ENCODE measurements at regions not wholly inside any gene's neighbourhood (a gene's known extent, or its start where the extent isn't known, plus 50 kb on each side); places are given as distances from the start of the nearest gene placed in this dataset.

DNA sequence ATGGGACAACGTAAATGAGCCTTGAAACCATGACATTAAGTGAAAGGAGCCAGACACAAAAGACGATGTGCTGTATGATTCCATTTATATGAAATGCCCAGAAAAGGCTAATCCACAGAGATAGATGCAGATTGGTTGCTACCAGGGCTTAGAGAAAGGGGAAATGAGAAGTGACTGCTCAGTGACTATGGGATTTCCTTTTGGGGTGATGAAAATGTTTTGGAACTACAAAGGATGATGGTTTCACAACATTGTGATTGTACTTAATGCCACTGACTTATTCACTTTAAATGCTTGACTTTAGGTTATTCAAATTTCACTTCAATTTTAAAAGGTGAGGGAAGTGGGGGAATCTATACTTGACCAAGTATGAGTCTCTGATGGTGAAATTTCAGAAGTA lies 414.3 kb downstream of the SETD4 start:
- no peak overlapping the region for H3K27ac ChIP-seq (ENCODE audit: low read depth, low read length, poor library complexity, severe bottlenecking)
- no peaks in the 10 kb centered on the region for H3K4me1 ChIP-seq (ENCODE audit: insufficient read depth, low read length, poor library complexity, severe bottlenecking)
- intact Hi-C loops (cut with micrococcal nuclease; ENCODE audit: unreplicated experiment), result no loop called here
- H2AFZ ChIP-seq (ENCODE audit: low read length), result no peak overlapping the region
- H3K36me3 ChIP-seq (ENCODE audit: insufficient read depth, low read length), result no peaks in the 10 kb centered on the region
- DNase-seq (ENCODE audit: low spot score), result no peak
- H3K9me3 ChIP-seq (ENCODE audit: low read length), result no peaks in the 10 kb centered on the region
- no peak overlapping the region for H3K4me2 ChIP-seq (ENCODE audit: low read length)
- CTCF ChIA-PET (ENCODE audit: unreplicated experiment), result no interaction called here
- no TSS peak for BruUV-seq (replicated peaks)
- H4K20me1 ChIP-seq (ENCODE audit: insufficient read depth, low read length), result no peaks in the 10 kb centered on the region
- POLR2A ChIA-PET, result no interaction called here
- H3K79me2 ChIP-seq (ENCODE audit: insufficient read depth, low read depth, low read length), result no peaks in the 10 kb centered on the region
- no peaks in the 10 kb centered on the region for H3K9me2 ChIP-seq (ENCODE audit: insufficient read depth, low read length)
- TF ChIP-seq, protein P1, sequence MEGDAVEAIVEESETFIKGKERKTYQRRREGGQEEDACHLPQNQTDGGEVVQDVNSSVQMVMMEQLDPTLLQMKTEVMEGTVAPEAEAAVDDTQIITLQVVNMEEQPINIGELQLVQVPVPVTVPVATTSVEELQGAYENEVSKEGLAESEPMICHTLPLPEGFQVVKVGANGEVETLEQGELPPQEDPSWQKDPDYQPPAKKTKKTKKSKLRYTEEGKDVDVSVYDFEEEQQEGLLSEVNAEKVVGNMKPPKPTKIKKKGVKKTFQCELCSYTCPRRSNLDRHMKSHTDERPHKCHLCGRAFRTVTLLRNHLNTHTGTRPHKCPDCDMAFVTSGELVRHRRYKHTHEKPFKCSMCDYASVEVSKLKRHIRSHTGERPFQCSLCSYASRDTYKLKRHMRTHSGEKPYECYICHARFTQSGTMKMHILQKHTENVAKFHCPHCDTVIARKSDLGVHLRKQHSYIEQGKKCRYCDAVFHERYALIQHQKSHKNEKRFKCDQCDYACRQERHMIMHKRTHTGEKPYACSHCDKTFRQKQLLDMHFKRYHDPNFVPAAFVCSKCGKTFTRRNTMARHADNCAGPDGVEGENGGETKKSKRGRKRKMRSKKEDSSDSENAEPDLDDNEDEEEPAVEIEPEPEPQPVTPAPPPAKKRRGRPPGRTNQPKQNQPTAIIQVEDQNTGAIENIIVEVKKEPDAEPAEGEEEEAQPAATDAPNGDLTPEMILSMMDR (conservative IDR thresholded peaks at IDR 0.05; ENCODE audit: low read length), result no peak
- TF ChIP-seq EZH2phosphoT487 (IDR thresholded peaks at IDR 0.05; ENCODE audit: borderline replicate concordance, low read depth, low read length), result no peak
- H3K4me3 ChIP-seq (ENCODE audit: low read depth, low read length, poor library complexity, severe bottlenecking), result no peak overlapping the region

DNA sequence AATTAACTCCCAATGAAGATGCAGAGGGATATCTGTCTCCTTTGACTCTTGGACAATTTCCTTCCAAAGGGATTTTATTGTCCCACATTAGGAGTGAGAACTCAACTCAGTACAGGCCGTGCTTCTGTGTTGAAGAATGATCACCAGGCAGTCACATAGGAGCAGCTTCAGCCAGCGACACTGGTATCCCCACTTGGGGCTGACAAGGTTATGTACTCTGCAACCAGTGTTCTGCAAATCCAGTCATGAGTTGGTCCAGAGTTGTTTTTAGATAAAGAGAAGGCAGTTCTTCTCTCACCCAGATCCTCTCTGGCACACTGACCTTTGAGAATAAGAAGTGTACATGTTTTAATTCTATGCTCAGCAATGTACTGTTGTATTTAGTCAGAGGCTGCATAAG lies 415.8 kb downstream of the SETD4 start:
- DNase-seq (ENCODE audit: low spot score), result no peak
- no peaks in the 10 kb centered on the region for H3K4me1 ChIP-seq (ENCODE audit: insufficient read depth, low read length, poor library complexity, severe bottlenecking)
- H2AFZ ChIP-seq (ENCODE audit: low read length), result no peak overlapping the region
- no peaks in the 10 kb centered on the region for H4K20me1 ChIP-seq (ENCODE audit: insufficient read depth, low read length)
- TF ChIP-seq, protein P1 (conservative IDR thresholded peaks at IDR 0.05; ENCODE audit: low read length), result no peak
- no peak for TF ChIP-seq EZH2phosphoT487 (IDR thresholded peaks at IDR 0.05; ENCODE audit: borderline replicate concordance, low read depth, low read length)
- no peak overlapping the region for H3K4me3 ChIP-seq (ENCODE audit: low read depth, low read length, poor library complexity, severe bottlenecking)
- BruUV-seq (replicated peaks), result no TSS peak
- H3K9me3 ChIP-seq (ENCODE audit: low read length), result no peaks in the 10 kb centered on the region
- ChIA-PET CTCF (ENCODE audit: unreplicated experiment) (no interaction called here), POLR2A (no interaction called here)
- intact Hi-C loops (cut with micrococcal nuclease; ENCODE audit: unreplicated experiment), result no loop called here
- H3K79me2 ChIP-seq (ENCODE audit: insufficient read depth, low read depth, low read length), result no peaks in the 10 kb centered on the region
- no peak overlapping the region for H3K27ac ChIP-seq (ENCODE audit: low read depth, low read length, poor library complexity, severe bottlenecking)
- H3K36me3 ChIP-seq (ENCODE audit: insufficient read depth, low read length), result no peaks in the 10 kb centered on the region
- H3K9me2 ChIP-seq (ENCODE audit: insufficient read depth, low read length), result no peaks in the 10 kb centered on the region
- H3K4me2 ChIP-seq (ENCODE audit: low read length), result no peak overlapping the region

DNA sequence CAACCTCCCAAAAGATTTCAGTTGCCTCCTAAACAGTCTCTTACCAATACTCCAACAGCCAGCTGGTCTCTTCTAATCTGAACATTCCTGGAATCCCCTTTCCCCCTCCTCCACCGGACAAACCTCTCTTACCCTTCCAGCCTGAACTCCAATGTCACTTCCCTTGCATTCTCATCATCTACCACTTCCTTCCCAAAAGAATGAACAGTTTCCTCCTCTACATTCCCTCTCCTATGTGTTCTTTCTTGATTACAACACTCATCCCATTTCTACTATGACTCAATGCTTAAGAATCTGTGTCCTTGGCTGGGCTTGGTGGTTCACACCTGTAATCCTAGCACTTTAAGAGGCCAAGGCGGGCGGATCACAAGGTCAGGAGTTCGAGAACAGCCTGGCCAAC lies 417.1 kb downstream of the SETD4 start:
- Histone ChIP-seq H3K4me2 (ENCODE audit: low read length) (no peak overlapping the region), H3K4me3 (ENCODE audit: low read depth, low read length, poor library complexity, severe bottlenecking) (no peak overlapping the region), H3K79me2 (ENCODE audit: insufficient read depth, low read depth, low read length) (no peaks in the 10 kb centered on the region), H3K36me3 (ENCODE audit: insufficient read depth, low read length) (no peaks in the 10 kb centered on the region), H3K27ac (ENCODE audit: low read depth, low read length, poor library complexity, severe bottlenecking) (no peak overlapping the region), H2AFZ (ENCODE audit: low read length) (no peak overlapping the region), H3K9me2 (ENCODE audit: insufficient read depth, low read length) (no peaks in the 10 kb centered on the region), H4K20me1 (ENCODE audit: insufficient read depth, low read length) (no peaks in the 10 kb centered on the region), H3K4me1 (ENCODE audit: insufficient read depth, low read length, poor library complexity, severe bottlenecking) (no peaks in the 10 kb centered on the region), H3K9me3 (ENCODE audit: low read length) (no peaks in the 10 kb centered on the region)
- TF ChIP-seq, protein P1 (conservative IDR thresholded peaks at IDR 0.05; ENCODE audit: low read length), result no peak
- TF ChIP-seq EZH2phosphoT487 (IDR thresholded peaks at IDR 0.05; ENCODE audit: borderline replicate concordance, low read depth, low read length), result no peak
- ChIA-PET CTCF (ENCODE audit: unreplicated experiment) (no interaction called here), POLR2A (no interaction called here)
- intact Hi-C loops (cut with micrococcal nuclease; ENCODE audit: unreplicated experiment), result no loop called here
- BruUV-seq (replicated peaks), result no TSS peak
- no peak for DNase-seq (ENCODE audit: low spot score)

Data from OCI-LY7 (cell line).